H1 (cell line): ENCODE measurements at regions not wholly inside any gene's neighbourhood (a gene's known extent, or its start where the extent isn't known, plus 50 kb on each side); places are given as distances from the start of the nearest gene placed in this dataset.

Experiments
- BACH1 ChIP-seq: IDR thresholded peaks from 2 replicates; pipeline ENCODE4 v1.6.1; 2012; ENCODE audit warnings: low read length, improper control_type of control experiment
- CREB1 ChIP-seq: IDR thresholded peaks from 2 replicates; pipeline ENCODE4 v1.6.1; 2012; ENCODE audit warnings: inconsistent platforms
- CTCF ChIP-seq, 3 experiments: IDR thresholded peaks; 1 replicate in 2 of 3; 2 replicates in 1 of 3; pipeline versions ENCODE4 v1.5.1 to v1.6.1; 2011; ENCODE audit warnings: low read length in 3 of 3, mild to moderate bottlenecking in 3 of 3, inconsistent platforms in 2 of 3, low read depth in 1 of 3, moderate library complexity in 1 of 3; ENCODE audit not compliant: insufficient read depth in 1 of 3; ENCODE audit errors: control extremely low read depth in 1 of 3
- EP300 ChIP-seq, 2 experiments: IDR thresholded peaks; 1 replicate in 1 of 2; 2 replicates in 1 of 2; pipeline ENCODE4 v1.6.1; 2011 to 2012; ENCODE audit warnings: low read depth in 2 of 2, low read length in 2 of 2, mild to moderate bottlenecking in 2 of 2, borderline replicate concordance in 1 of 2, inconsistent platforms in 1 of 2, moderate library complexity in 1 of 2
- KDM4A ChIP-seq: IDR thresholded peaks from one replicate; pipeline ENCODE4 v1.7.1; 2012; ENCODE audit warnings: low read depth, mild to moderate bottlenecking, moderate library complexity, low read length, inconsistent platforms; ENCODE audit not compliant: severe bottlenecking
- USF2 ChIP-seq: IDR thresholded peaks from 2 replicates; pipeline ENCODE4 v1.6.1; 2011; ENCODE audit warnings: low read length, improper control_type of control experiment
- TF ChIP-seq, protein P1 (sequence below): IDR thresholded peaks from 2 replicates; pipeline ENCODE4 v1.6.1; 2012; ENCODE audit warnings: low read length, inconsistent platforms

DNA sequence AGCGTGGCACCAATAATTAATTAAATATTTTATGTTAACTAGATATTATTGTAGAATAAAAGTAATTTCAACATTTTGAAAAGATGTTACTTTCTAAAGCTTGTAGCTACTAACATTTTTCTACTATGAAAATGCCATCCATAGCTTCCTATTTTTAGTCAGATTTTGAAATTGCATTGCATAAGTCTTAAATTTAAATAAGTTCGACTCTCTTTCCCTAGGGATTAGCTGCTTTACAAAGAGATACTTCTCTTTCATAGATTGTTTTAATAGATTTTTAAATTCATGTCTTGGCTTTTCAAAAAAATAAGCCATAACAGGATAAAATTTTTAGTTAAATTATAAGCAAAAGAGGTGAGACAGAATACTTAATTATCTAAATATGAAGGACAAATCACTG is 1279.6 kb downstream of the KCNT2 start (continued):
- TF ChIP-seq, protein P1, sequence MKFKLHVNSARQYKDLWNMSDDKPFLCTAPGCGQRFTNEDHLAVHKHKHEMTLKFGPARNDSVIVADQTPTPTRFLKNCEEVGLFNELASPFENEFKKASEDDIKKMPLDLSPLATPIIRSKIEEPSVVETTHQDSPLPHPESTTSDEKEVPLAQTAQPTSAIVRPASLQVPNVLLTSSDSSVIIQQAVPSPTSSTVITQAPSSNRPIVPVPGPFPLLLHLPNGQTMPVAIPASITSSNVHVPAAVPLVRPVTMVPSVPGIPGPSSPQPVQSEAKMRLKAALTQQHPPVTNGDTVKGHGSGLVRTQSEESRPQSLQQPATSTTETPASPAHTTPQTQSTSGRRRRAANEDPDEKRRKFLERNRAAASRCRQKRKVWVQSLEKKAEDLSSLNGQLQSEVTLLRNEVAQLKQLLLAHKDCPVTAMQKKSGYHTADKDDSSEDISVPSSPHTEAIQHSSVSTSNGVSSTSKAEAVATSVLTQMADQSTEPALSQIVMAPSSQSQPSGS, result no peak
- TF ChIP-seq KDM4A (no peak), CTCF (IDR thresholded peaks at IDR 0.05; ENCODE audit: control extremely low read depth in 1 of 3, insufficient read depth in 1 of 3, low read depth in 1 of 3, low read length in 3 of 3) (no peak), EP300 (IDR thresholded peaks at IDR 0.05; ENCODE audit: borderline replicate concordance in 1 of 2, low read depth in 2 of 2, low read length in 2 of 2) (no peak), USF2 (no peak), CREB1 (no peak), BACH1 (no peak)
